Bronchial epithelial cell (primary cell): ENCODE measurements at regions not wholly inside any gene's neighbourhood (a gene's known extent, or its start where the extent isn't known, plus 50 kb on each side); places are given as distances from the start of the nearest gene placed in this dataset.

Source experiments
- DNase-seq: peaks from one replicate; pipeline ENCODE4 v3.0.0-alpha.2; 2010; ENCODE audit warnings: low read depth
- FAIRE-seq: peaks from 2 replicates; lab custom pipeline; 2011; peaks lifted over from hg19 to GRCh38; lab: Jason Lieb, UNC
- H3K27me3 ChIP-seq: 2 replicates; pipeline ENCODE4 v1.5.1; 2011; ENCODE audit warnings: low read length; ENCODE audit not compliant: control insufficient read depth, insufficient read depth
- H3K36me3 ChIP-seq: 2 replicates; pipeline ENCODE4 v1.5.1; 2011; ENCODE audit warnings: low read length; ENCODE audit not compliant: control insufficient read depth, insufficient read depth
- H3K4me3 ChIP-seq: 2 replicates; pipeline ENCODE4 v1.5.1; 2011; ENCODE audit warnings: mild to moderate bottlenecking, low read depth, low read length, control low read depth
- CTCF ChIP-seq: IDR thresholded peaks from 2 replicates; pipeline ENCODE4 v1.5.1; 2011; ENCODE audit warnings: mild to moderate bottlenecking, moderate library complexity, low read length, control low read depth, inconsistent platforms; ENCODE audit not compliant: insufficient read depth, severe bottlenecking

GRCh38 chr12:126482238-126482889 is 1417.1 kb downstream of the AACS start:
- Histone ChIP-seq H3K36me3 (no peaks in the 10 kb centered on the region), H3K4me3 (no peak overlapping the region), H3K27me3 (no peaks in the 10 kb centered on the region)
- no peak for FAIRE-seq
- DNase-seq = no peak
- no peak for TF ChIP-seq CTCF

GRCh38 chr12:126483145-126484068 is 1418.2 kb downstream of the AACS start:
- FAIRE-seq (no peak), DNase-seq (peak; percentile 53)
- H3K27me3 ChIP-seq = no peaks in the 10 kb centered on the region
- no peak overlapping the region for H3K4me3 ChIP-seq
- no peaks in the 10 kb centered on the region for H3K36me3 ChIP-seq
- no peak for TF ChIP-seq CTCF

GRCh38 chr12:126487431-126487980 is 1422.3 kb downstream of the AACS start:
- Histone ChIP-seq H3K36me3 (no peaks in the 10 kb centered on the region), H3K4me3 (no peak overlapping the region), H3K27me3 (no peaks in the 10 kb centered on the region)
- FAIRE-seq (no peak), DNase-seq (no peak)
- TF ChIP-seq CTCF = no peak

- no peak overlapping the region for H3K4me3 ChIP-seq
- DNase-seq (no peak), FAIRE-seq (no peak)
- no peaks in the 10 kb centered on the region for H3K36me3 ChIP-seq
- no peak for TF ChIP-seq CTCF
- no peaks in the 10 kb centered on the region for H3K27me3 ChIP-seq
These were observed 1423.6 kb downstream of the AACS start for GRCh38 chr12:126488806-126489205.

GRCh38 chr12:126492181-126492580 is 1426.9 kb downstream of the AACS start:
- no peak for TF ChIP-seq CTCF
- H3K27me3 ChIP-seq = no peaks in the 10 kb centered on the region
- no peak overlapping the region for H3K4me3 ChIP-seq
- FAIRE-seq (no peak), DNase-seq (no peak)
- H3K36me3 ChIP-seq = no peaks in the 10 kb centered on the region
